GM12864 (cell line): ENCODE measurements at regions not wholly inside any gene's neighbourhood (a gene's known extent, or its start where the extent isn't known, plus 50 kb on each side); places are given as distances from the start of the nearest gene placed in this dataset.

ENCODE experiments used
- DNase-seq: peaks from one replicate; pipeline ENCODE4 v3.0.0-alpha.2; 2011; ENCODE audit warnings: low read depth
- H3K4me3 ChIP-seq: 2 replicates; pipeline ENCODE4 v1.5.1; 2011; ENCODE audit warnings: mild to moderate bottlenecking, low read depth, low read length, control low read depth
- CTCF ChIP-seq: IDR thresholded peaks from 2 replicates; pipeline ENCODE4 v1.5.1; 2011; ENCODE audit warnings: low read depth, mild to moderate bottlenecking, moderate library complexity, low read length, control low read depth, inconsistent platforms; ENCODE audit errors: missing control alignments

- DNase-seq, result no peak
- TF ChIP-seq CTCF, result no peak
- H3K4me3 ChIP-seq, result no peak overlapping the region
Measured at GRCh38 chr18:4808891-4809290, 353.8 kb upstream of the DLGAP1 start.

GRCh38 chr18:4807604-4808293 is 352.6 kb upstream of the DLGAP1 start:
- H3K4me3 ChIP-seq, result no peak overlapping the region
- TF ChIP-seq CTCF, result no peak
- no peak for DNase-seq

- no peak for DNase-seq
- no peak overlapping the region for H3K4me3 ChIP-seq
- TF ChIP-seq CTCF, result no peak
Measured at GRCh38 chr18:4806331-4806730, 351.2 kb upstream of the DLGAP1 start.

- DNase-seq, result no peak
- H3K4me3 ChIP-seq, result no peak overlapping the region
- TF ChIP-seq CTCF, result no peak
Measured at GRCh38 chr18:4802296-4802695, 347.2 kb upstream of the DLGAP1 start.

GRCh38 chr18:4801151-4801550 is 346.0 kb upstream of the DLGAP1 start:
- H3K4me3 ChIP-seq, result no peak overlapping the region
- no peak for DNase-seq
- no peak for TF ChIP-seq CTCF

GRCh38 chr18:4797002-4797685 is 342.0 kb upstream of the DLGAP1 start:
- no peak for DNase-seq
- H3K4me3 ChIP-seq, result no peak overlapping the region
- no peak for TF ChIP-seq CTCF

GRCh38 chr18:4789506-4789905 is 334.4 kb upstream of the DLGAP1 start:
- TF ChIP-seq CTCF, result no peak
- no peak for DNase-seq
- H3K4me3 ChIP-seq, result no peak overlapping the region
